H1 (cell line): ENCODE measurements at regions not wholly inside any gene's neighbourhood (a gene's known extent, or its start where the extent isn't known, plus 50 kb on each side); places are given as distances from the start of the nearest gene placed in this dataset.

Source experiments
- EZH2 ChIP-seq: fragments of 200-600 bp; sonication (generic); IDR thresholded peaks from 2 replicates; pipeline ENCODE4 v1.7.1; 2012; ENCODE audit warnings: low read depth, mild to moderate bottlenecking, moderate library complexity, low read length, inconsistent platforms; ENCODE audit not compliant: severe bottlenecking
- JUND ChIP-seq: IDR thresholded peaks from 2 replicates; pipeline ENCODE4 v1.6.1; 2011; ENCODE audit warnings: mild to moderate bottlenecking, improper control_type of control experiment, low read length
- PHF8 ChIP-seq: fragments of 200-600 bp; sonication (generic); conservative IDR thresholded peaks from 2 replicates; pipeline ENCODE4 v1.7.1; 2012; ENCODE audit warnings: low read depth, mild to moderate bottlenecking, inconsistent platforms, low read length, moderate library complexity
- POLR2A ChIP-seq, 2 experiments: IDR thresholded peaks; 1 replicate in 1 of 2; 2 replicates in 1 of 2; pipeline ENCODE4 v1.6.1; 2011; ENCODE audit warnings: low read depth in 2 of 2, low read length in 2 of 2, mild to moderate bottlenecking in 2 of 2; ENCODE audit errors: control extremely low read depth in 1 of 2
- SIN3A ChIP-seq, 2 experiments: IDR thresholded peaks in 1 of 2; conservative IDR thresholded peaks in 1 of 2; 2 replicates each; pipeline ENCODE4 v1.6.1; 2011 to 2012; ENCODE audit warnings: low read length in 2 of 2, improper control_type of control experiment in 1 of 2, low read depth in 1 of 2, mild to moderate bottlenecking in 1 of 2
- SUZ12 ChIP-seq: fragments of 200-600 bp; sonication (generic); IDR thresholded peaks from 2 replicates; pipeline ENCODE4 v1.6.1; 2012; ENCODE audit warnings: mild to moderate bottlenecking, inconsistent platforms, low read length, moderate library complexity, mixed read lengths
- TAF1 ChIP-seq: IDR thresholded peaks from 2 replicates; pipeline ENCODE4 v1.6.1; 2011; ENCODE audit warnings: mild to moderate bottlenecking, low read depth, low read length
- TBP ChIP-seq: IDR thresholded peaks from 2 replicates; pipeline ENCODE4 v1.6.1; 2011; ENCODE audit warnings: low read depth, low read length, improper control_type of control experiment
- TEAD4 ChIP-seq: IDR thresholded peaks from 2 replicates; pipeline ENCODE4 v1.6.1; 2012; ENCODE audit warnings: low read depth, low read length, inconsistent platforms, mixed read lengths
- TF ChIP-seq, protein P1 (sequence below), 3 experiments: IDR thresholded peaks; 1 replicate in 2 of 3; 2 replicates in 1 of 3; pipeline versions ENCODE4 v1.5.1 to v1.6.1; 2011; ENCODE audit warnings: low read length in 3 of 3, mild to moderate bottlenecking in 3 of 3, inconsistent platforms in 2 of 3, low read depth in 1 of 3, moderate library complexity in 1 of 3; ENCODE audit not compliant: insufficient read depth in 1 of 3; ENCODE audit errors: control extremely low read depth in 1 of 3

DNA sequence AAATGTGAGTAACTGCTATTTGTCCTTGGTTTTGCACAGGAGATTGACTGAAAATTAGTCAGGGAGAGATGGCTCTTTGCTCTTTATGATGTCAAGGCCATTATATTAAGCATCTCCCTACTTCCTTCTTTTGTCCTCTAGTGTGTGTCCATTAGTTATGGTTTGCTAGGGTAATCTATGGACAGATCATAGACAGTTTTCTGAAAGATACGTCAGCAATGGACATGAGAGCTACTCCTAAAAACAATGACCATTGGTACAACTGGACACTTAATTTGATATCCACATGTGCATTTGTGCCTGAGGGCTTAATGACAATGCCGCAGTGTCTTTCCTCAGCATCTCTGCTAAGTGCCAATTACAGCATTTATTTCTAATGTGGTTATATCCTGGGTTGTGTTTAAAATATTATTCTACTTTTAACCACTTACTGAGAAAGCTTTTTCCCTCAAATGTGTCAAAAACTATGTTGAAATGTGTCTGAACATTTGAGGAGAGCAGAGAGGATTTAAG lies 218.2 kb upstream of the RFX3 start:
- no peak for TF ChIP-seq SUZ12
- TF ChIP-seq TAF1: no peak
- no peak for TF ChIP-seq EZH2
- TF ChIP-seq TEAD4: no peak
- no peak for TF ChIP-seq TBP
- TF ChIP-seq, protein P1, sequence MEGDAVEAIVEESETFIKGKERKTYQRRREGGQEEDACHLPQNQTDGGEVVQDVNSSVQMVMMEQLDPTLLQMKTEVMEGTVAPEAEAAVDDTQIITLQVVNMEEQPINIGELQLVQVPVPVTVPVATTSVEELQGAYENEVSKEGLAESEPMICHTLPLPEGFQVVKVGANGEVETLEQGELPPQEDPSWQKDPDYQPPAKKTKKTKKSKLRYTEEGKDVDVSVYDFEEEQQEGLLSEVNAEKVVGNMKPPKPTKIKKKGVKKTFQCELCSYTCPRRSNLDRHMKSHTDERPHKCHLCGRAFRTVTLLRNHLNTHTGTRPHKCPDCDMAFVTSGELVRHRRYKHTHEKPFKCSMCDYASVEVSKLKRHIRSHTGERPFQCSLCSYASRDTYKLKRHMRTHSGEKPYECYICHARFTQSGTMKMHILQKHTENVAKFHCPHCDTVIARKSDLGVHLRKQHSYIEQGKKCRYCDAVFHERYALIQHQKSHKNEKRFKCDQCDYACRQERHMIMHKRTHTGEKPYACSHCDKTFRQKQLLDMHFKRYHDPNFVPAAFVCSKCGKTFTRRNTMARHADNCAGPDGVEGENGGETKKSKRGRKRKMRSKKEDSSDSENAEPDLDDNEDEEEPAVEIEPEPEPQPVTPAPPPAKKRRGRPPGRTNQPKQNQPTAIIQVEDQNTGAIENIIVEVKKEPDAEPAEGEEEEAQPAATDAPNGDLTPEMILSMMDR (IDR thresholded peaks at IDR 0.05; ENCODE audit: control extremely low read depth in 1 of 3, insufficient read depth in 1 of 3, low read depth in 1 of 3, low read length in 3 of 3): no peak
- TF ChIP-seq POLR2A (IDR thresholded peaks at IDR 0.05; ENCODE audit: control extremely low read depth in 1 of 2, low read depth in 2 of 2, low read length in 2 of 2): no peak
- TF ChIP-seq SIN3A (conservative IDR thresholded peaks at IDR 0.05 in 1 of 2, IDR thresholded peaks at IDR 0.05 in 1 of 2; ENCODE audit: low read depth in 1 of 2, low read length in 2 of 2): no peak
- TF ChIP-seq JUND: no peak
- TF ChIP-seq PHF8: no peak
